Osteocyte (in vitro differentiated cells): ENCODE measurements at regions not wholly inside any gene's neighbourhood (a gene's known extent, or its start where the extent isn't known, plus 50 kb on each side); places are given as distances from the start of the nearest gene placed in this dataset.

Experiments
- DNase-seq: peaks from one replicate; pipeline ENCODE4 v3.0.0; 2021; ENCODE audit warnings: mixed read lengths; ENCODE audit not compliant: unreplicated experiment; ENCODE audit errors: extremely low spot score
- H3K27ac Mint-ChIP-seq: one replicate; pipeline ENCODE4 v1.8.0; 2021; ENCODE audit warnings: mild to moderate bottlenecking, mixed read lengths; ENCODE audit not compliant: unreplicated experiment
- H3K27me3 Mint-ChIP-seq: one replicate; pipeline ENCODE4 v1.8.0; 2021; ENCODE audit warnings: mixed read lengths; ENCODE audit not compliant: unreplicated experiment
- H3K36me3 Mint-ChIP-seq: one replicate; pipeline ENCODE4 v1.8.0; 2021; ENCODE audit warnings: mixed read lengths; ENCODE audit not compliant: unreplicated experiment
- H3K4me1 Mint-ChIP-seq: one replicate; pipeline ENCODE4 v1.8.0; 2021; ENCODE audit warnings: mixed read lengths; ENCODE audit not compliant: unreplicated experiment
- H3K4me3 Mint-ChIP-seq: one replicate; pipeline ENCODE4 v1.8.0; 2021; ENCODE audit warnings: mild to moderate bottlenecking, moderate library complexity, mixed read lengths; ENCODE audit not compliant: unreplicated experiment
- H3K9me3 Mint-ChIP-seq: one replicate; pipeline ENCODE4 v1.8.0; 2021; ENCODE audit warnings: mixed read lengths; ENCODE audit not compliant: unreplicated experiment
- TF ChIP-seq, protein P1 (sequence below): fragments of 200-600 bp; sonication (generic); IDR thresholded peaks from 2 replicates; pipeline ENCODE4 v1.5.0; 2021; ENCODE audit warnings: antibody characterized with exemption, mild to moderate bottlenecking, moderate library complexity

DNA sequence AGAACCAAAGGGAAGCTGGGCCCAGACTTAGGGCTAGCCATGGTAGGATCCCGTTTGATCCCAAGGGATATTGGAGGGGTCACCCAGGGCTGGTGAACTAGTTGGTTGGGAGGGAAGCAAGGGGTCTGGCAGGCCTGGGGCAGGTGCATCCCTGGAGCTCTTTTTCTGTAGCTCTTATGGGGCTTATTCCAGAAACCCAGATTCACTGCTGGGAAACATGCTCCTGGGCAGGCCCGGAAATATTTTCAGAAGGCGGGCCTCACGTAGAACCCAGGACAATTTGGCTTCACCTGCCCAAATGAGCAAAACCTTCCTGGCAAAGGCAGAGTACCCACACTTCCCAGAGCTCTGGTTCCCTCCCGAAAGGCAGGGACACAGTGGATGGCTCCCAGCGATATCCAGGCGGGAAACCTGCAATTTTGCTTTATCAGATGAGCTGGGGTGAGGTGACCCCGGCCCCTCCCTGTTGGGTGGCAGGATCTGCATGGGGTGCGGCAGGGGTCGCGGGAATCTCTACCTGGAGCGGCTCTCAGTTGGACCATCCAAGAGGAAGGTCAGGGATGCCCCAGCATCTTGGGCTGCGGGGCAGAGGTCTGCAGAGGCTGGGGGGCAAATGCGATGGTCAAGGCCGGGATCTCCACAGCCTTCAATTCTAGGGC is 533.9 kb downstream of the TCERG1L start:
- TF ChIP-seq, protein P1, sequence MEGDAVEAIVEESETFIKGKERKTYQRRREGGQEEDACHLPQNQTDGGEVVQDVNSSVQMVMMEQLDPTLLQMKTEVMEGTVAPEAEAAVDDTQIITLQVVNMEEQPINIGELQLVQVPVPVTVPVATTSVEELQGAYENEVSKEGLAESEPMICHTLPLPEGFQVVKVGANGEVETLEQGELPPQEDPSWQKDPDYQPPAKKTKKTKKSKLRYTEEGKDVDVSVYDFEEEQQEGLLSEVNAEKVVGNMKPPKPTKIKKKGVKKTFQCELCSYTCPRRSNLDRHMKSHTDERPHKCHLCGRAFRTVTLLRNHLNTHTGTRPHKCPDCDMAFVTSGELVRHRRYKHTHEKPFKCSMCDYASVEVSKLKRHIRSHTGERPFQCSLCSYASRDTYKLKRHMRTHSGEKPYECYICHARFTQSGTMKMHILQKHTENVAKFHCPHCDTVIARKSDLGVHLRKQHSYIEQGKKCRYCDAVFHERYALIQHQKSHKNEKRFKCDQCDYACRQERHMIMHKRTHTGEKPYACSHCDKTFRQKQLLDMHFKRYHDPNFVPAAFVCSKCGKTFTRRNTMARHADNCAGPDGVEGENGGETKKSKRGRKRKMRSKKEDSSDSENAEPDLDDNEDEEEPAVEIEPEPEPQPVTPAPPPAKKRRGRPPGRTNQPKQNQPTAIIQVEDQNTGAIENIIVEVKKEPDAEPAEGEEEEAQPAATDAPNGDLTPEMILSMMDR: no peak
- Mint-ChIP-seq H3K9me3 (peaks cover 38% of the 10 kb centered on the region), H3K4me3 (no peak overlapping the region), H3K27ac (no peak overlapping the region), H3K4me1 (no peaks in the 10 kb centered on the region), H3K36me3 (no peaks in the 10 kb centered on the region), H3K27me3 (no peaks in the 10 kb centered on the region)
- DNase-seq: no peak

DNA sequence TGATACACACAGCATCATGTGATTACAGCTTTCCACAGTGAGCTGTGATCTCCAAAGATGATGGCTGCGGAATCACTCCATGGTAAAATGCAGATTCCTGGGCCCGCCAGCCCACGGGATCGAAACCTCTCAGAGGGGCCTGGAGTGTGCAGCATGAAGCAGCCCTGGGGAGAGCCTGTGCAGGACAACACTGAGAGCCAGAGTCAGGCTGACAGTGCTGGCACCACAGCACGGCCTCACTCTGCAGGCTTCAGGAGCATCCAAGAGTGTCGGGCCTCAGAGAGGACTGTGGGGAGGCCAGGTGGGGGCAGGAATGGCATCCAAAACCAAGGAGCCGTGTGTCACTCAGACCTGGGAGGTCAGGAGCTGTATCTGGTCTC is 533.4 kb downstream of the TCERG1L start:
- H3K36me3 Mint-ChIP-seq: no peaks in the 10 kb centered on the region
- DNase-seq: no peak
- no peaks in the 10 kb centered on the region for H3K27me3 Mint-ChIP-seq
- TF ChIP-seq, protein P1: no peak
- H3K4me3 Mint-ChIP-seq: no peak overlapping the region
- no peak overlapping the region for H3K27ac Mint-ChIP-seq
- peaks cover 38% of the 10 kb centered on the region for H3K9me3 Mint-ChIP-seq
- H3K4me1 Mint-ChIP-seq: no peaks in the 10 kb centered on the region

DNA sequence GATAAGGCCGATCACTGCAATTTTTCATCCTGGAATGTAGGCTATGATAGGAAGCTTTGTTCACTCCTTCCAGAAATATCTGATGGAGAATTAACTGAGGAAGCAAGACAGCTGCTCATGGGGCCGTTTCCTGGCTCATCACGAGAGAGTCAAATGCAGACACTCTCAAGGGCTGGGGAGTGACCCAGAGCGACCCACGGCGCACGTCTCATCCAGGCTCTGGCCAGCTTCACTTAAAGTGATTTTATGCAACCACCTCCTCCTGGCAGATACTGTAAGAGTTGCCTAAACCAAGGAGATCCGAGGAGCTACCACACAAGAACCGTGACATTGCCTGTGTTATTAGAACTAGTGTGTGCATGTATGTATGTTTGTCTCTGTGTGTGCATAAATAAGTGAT is 530.8 kb downstream of the TCERG1L start:
- TF ChIP-seq, protein P1: no peak
- Mint-ChIP-seq H3K4me3 (no peak overlapping the region), H3K27ac (no peak overlapping the region), H3K4me1 (no peaks in the 10 kb centered on the region), H3K36me3 (peaks cover 3% of the 10 kb centered on the region), H3K9me3 (peaks cover 26% of the 10 kb centered on the region), H3K27me3 (no peaks in the 10 kb centered on the region)
- no peak for DNase-seq

DNA sequence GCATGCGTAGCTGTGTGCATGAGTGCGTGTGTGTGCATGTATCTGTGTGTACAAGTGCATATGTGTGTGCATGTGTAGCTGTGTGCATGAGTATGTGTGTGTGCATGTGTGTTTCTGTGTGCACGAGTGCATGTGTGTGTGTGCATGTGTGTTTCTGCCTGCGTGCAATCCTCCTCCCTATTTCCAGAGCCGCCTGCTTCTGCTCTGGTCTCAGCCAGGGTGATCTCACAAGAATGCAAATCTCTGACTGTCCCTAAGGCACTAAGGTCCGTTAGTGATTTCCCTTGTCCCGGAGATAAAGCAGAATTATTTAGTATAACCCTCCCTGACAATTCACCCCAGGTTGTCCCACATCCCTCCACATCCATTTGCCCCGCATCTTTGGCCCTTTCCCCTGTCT is 530.3 kb downstream of the TCERG1L start:
- peaks cover 23% of the 10 kb centered on the region for H3K9me3 Mint-ChIP-seq
- no peaks in the 10 kb centered on the region for H3K4me1 Mint-ChIP-seq
- TF ChIP-seq, protein P1: no peak
- no peaks in the 10 kb centered on the region for H3K27me3 Mint-ChIP-seq
- H3K27ac Mint-ChIP-seq: no peak overlapping the region
- peaks cover 3% of the 10 kb centered on the region for H3K36me3 Mint-ChIP-seq
- H3K4me3 Mint-ChIP-seq: no peak overlapping the region
- DNase-seq: no peak

DNA sequence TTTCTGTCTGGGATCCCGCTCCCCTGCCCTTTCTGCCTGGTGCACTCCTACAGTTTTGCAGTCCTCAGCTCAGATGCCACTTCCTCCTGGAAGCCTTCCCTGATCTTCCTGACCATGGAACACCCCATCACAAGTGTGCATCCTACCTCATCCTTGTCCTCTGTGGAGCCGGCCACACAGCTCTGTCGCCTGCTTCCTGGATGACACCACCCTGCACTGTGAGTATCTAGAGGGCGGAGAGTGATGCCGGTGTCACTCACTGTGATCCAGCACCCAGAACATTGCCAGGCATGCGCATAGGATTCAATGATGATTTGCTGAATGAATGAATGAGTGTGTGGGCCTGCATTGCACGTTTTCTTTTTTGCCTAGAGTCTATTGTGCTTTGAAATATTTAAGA is 529.9 kb downstream of the TCERG1L start:
- H3K4me3 Mint-ChIP-seq: no peak overlapping the region
- peaks cover 19% of the 10 kb centered on the region for H3K9me3 Mint-ChIP-seq
- no peak for DNase-seq
- TF ChIP-seq, protein P1: no peak
- no peaks in the 10 kb centered on the region for H3K4me1 Mint-ChIP-seq
- peaks cover 3% of the 10 kb centered on the region for H3K36me3 Mint-ChIP-seq
- H3K27me3 Mint-ChIP-seq: no peaks in the 10 kb centered on the region
- no peak overlapping the region for H3K27ac Mint-ChIP-seq
